ENCODE measurements at regions not wholly inside any gene's neighbourhood (a gene's known extent, or its start where the extent isn't known, plus 50 kb on each side); places are given as distances from the start of the nearest gene placed in this dataset.

GRCh38 chr7:46186131-46186530 is 265.1 kb upstream of the IGFBP3 start:
- Mint-ChIP-seq H3K27me3 (ENCODE audit: unreplicated experiment) (no peaks in the 10 kb centered on the region), H3K4me1 (ENCODE audit: low read depth, unreplicated experiment) (no peaks in the 10 kb centered on the region), H3K27ac (ENCODE audit: unreplicated experiment) (no peak overlapping the region), H3K36me3 (ENCODE audit: insufficient read depth, unreplicated experiment) (no peaks in the 10 kb centered on the region), H3K9me3 (ENCODE audit: low read depth, unreplicated experiment) (no peaks in the 10 kb centered on the region), H3K4me3 (ENCODE audit: low read depth, unreplicated experiment) (no peak overlapping the region)
- DNase-seq: no peak
- intact Hi-C loops (cut with micrococcal nuclease; ENCODE audit: unreplicated experiment): no loop called here
- TF ChIP-seq, protein P1, sequence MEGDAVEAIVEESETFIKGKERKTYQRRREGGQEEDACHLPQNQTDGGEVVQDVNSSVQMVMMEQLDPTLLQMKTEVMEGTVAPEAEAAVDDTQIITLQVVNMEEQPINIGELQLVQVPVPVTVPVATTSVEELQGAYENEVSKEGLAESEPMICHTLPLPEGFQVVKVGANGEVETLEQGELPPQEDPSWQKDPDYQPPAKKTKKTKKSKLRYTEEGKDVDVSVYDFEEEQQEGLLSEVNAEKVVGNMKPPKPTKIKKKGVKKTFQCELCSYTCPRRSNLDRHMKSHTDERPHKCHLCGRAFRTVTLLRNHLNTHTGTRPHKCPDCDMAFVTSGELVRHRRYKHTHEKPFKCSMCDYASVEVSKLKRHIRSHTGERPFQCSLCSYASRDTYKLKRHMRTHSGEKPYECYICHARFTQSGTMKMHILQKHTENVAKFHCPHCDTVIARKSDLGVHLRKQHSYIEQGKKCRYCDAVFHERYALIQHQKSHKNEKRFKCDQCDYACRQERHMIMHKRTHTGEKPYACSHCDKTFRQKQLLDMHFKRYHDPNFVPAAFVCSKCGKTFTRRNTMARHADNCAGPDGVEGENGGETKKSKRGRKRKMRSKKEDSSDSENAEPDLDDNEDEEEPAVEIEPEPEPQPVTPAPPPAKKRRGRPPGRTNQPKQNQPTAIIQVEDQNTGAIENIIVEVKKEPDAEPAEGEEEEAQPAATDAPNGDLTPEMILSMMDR (IDR thresholded peaks at IDR 0.05; ENCODE audit: unreplicated experiment): no peak
- BruUV-seq (replicated peaks): no TSS peak
- CTCF ChIA-PET: no interaction called here

DNA sequence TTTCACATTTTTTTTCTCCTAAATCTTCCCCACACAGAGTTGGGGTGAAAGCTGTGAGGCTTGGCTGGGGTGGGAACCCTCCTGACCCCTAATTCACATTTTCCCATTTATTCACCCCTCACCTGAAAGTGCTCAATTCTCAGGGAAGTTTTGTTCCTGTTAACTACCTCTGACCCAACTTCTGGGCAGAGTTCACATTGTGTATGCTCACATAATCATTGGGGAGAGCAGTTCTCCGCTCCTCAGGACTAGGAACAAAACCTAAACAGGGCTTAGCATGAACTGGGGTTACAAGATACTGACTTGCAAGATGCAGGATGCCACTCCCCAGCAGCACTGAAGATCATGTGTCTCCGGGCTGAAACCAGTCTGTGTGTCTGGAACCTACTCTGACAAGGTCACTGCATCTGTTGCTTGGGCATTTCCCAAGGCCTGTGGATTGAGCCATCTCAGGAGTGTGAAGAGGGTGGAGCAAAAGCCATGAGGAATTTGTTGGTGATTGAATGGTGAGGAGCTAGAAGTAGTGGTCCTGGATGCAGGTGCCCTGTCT is 258.1 kb upstream of the IGFBP3 start:
- DNase-seq: no peak
- CTCF ChIA-PET: interaction anchor here (1.1 kb wide), 1 partner anchor 32 kb away, joined by 3 read pairs; no protein-coding TSS in a partner anchor
- Mint-ChIP-seq H3K27ac (ENCODE audit: unreplicated experiment) (no peak overlapping the region), H3K36me3 (ENCODE audit: insufficient read depth, unreplicated experiment) (no peaks in the 10 kb centered on the region), H3K27me3 (ENCODE audit: unreplicated experiment) (no peaks in the 10 kb centered on the region), H3K4me1 (ENCODE audit: low read depth, unreplicated experiment) (no peaks in the 10 kb centered on the region), H3K4me3 (ENCODE audit: low read depth, unreplicated experiment) (no peak overlapping the region), H3K9me3 (ENCODE audit: low read depth, unreplicated experiment) (peaks cover 5% of the 10 kb centered on the region)
- intact Hi-C loops (cut with micrococcal nuclease; ENCODE audit: unreplicated experiment): no loop called here
- no TSS peak for BruUV-seq (replicated peaks)
- TF ChIP-seq, protein P1 (IDR thresholded peaks at IDR 0.05; ENCODE audit: unreplicated experiment): no peak

DNA sequence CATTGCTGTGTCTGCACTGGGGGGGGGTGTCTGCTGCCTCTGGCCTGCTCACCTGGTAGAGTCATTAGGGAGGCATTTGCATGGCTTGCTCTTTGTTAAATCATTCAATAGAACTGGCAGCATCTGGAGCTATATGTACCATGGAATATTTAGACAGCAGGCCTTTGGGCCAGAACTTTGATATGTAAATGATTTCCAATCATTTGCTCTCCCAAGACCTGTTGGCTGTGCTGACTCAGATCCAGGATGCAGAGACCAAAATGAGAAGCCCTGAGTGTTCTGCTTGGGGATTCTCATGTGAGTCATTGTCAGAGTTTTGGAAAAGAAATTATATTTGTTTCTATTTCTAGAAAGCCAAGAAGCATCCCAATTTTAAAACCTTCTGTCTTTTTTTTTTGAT is 257.6 kb upstream of the IGFBP3 start:
- peaks cover 5% of the 10 kb centered on the region for H3K9me3 Mint-ChIP-seq (ENCODE audit: low read depth, unreplicated experiment)
- no peak for DNase-seq
- no peaks in the 10 kb centered on the region for H3K4me1 Mint-ChIP-seq (ENCODE audit: low read depth, unreplicated experiment)
- H3K4me3 Mint-ChIP-seq (ENCODE audit: low read depth, unreplicated experiment): no peak overlapping the region
- CTCF ChIA-PET: interaction anchor here (1.1 kb wide), 1 partner anchor 31 kb away, joined by 3 read pairs; no protein-coding TSS in a partner anchor
- intact Hi-C loops (cut with micrococcal nuclease; ENCODE audit: unreplicated experiment): no loop called here
- BruUV-seq (replicated peaks): no TSS peak
- H3K27ac Mint-ChIP-seq (ENCODE audit: unreplicated experiment): no peak overlapping the region
- TF ChIP-seq, protein P1 (IDR thresholded peaks at IDR 0.05; ENCODE audit: unreplicated experiment): no peak
- no peaks in the 10 kb centered on the region for H3K36me3 Mint-ChIP-seq (ENCODE audit: insufficient read depth, unreplicated experiment)
- H3K27me3 Mint-ChIP-seq (ENCODE audit: unreplicated experiment): no peaks in the 10 kb centered on the region

DNA sequence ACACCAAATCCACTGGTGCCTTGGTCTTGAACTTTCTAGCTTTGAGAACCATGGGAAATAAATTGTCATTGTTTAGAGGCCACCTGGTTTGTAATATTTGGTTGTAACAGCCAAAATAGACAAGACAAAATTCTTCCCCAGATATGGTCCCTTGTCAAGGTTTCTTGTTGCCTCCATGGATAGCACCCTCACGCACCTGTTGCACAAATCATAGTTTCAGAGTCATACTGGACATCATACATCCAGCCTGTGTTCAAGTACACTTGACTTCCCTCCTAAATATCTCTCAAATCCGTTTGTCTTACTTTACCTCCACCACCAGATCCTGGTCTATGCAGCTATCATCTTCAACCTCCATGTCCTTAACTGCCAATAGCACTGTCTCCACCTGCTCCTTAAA is 256.7 kb upstream of the IGFBP3 start:
- Mint-ChIP-seq H3K27ac (ENCODE audit: unreplicated experiment) (no peak overlapping the region), H3K27me3 (ENCODE audit: unreplicated experiment) (no peaks in the 10 kb centered on the region), H3K36me3 (ENCODE audit: insufficient read depth, unreplicated experiment) (no peaks in the 10 kb centered on the region), H3K9me3 (ENCODE audit: low read depth, unreplicated experiment) (peaks cover 5% of the 10 kb centered on the region), H3K4me3 (ENCODE audit: low read depth, unreplicated experiment) (no peak overlapping the region), H3K4me1 (ENCODE audit: low read depth, unreplicated experiment) (no peaks in the 10 kb centered on the region)
- intact Hi-C loops (cut with micrococcal nuclease; ENCODE audit: unreplicated experiment): no loop called here
- CTCF ChIA-PET: interaction anchor here (0.7 kb wide), 1 partner anchor 709 kb away, joined by 3 read pairs; no protein-coding TSS in a partner anchor
- TF ChIP-seq, protein P1 (IDR thresholded peaks at IDR 0.05; ENCODE audit: unreplicated experiment): no peak
- BruUV-seq (replicated peaks): no TSS peak
- no peak for DNase-seq

Measured in Calu3 (cell line).